ENCODE measurements at regions not wholly inside any gene's neighbourhood (a gene's known extent, or its start where the extent isn't known, plus 50 kb on each side); places are given as distances from the start of the nearest gene placed in this dataset.
"Not testable (repeated sequence)": the region's sequence is repeated elsewhere in the genome, so short reads cannot be mapped to it uniquely, and the experiment has no call there.

DNA sequence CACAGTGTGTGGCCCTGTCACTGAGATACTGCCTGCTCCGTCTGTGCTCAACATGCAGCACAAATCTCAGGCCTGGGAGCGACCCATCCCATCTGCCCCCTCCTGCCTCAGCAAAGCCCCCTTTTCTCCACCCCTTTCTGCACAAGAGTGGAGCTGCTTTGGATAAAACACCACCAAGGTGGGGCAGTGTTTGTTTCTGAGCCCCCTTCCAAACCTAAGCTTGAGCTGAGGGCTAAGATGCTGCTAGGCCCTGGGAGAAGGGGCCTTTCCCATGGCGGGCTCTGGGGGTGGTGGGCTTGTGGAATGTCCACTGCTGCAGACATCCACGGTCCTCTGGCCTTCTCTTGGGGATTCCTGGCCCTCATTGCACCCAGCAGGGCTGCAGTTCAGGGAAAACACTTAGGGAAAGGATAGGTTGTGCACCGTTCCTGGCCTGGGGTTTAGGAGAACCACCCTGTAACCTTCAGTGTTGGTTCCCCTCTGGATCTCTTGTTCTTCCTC, 594.1 kb downstream of the TBC1D22A start:
- DNase-seq = no peak

DNA sequence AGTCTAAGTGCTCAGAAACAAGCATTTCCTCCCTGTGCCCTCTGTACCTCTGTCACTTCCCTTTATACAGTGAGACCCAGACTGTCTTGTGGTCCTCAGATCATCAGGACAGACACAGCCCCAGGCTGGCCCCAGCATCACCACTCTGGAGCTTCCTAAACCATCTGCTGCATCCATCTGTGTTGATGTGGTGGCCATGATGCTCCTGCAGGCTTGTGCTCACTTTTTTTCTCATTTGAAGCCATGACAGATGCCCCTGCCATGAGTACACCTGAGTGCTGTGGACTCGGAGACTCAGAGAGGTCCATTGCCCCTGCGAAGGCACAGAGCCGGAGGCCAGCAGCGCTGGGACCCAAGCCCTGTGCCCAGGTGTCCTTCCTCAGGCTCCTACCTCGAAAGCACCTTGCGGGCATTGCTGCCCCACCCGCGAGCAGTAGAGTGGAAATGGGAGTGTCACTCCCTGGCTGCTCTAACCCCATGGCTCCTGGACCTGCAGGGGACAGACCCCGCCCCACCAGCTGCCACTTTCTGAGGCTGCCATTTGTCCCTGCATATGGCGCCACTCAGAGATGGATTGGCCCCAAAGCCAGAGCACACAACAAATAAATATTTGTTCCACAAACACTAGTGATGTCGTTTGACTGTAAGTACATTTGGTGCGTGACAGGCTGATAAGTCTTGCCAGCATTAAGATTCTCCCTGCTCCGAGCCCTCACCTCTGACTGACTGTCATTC, 593.5 kb downstream of the TBC1D22A start:
- no peak for DNase-seq

GRCh38 chr22:47355388-47355725, 592.9 kb downstream of the TBC1D22A start:
- DNase-seq = no peak

DNA sequence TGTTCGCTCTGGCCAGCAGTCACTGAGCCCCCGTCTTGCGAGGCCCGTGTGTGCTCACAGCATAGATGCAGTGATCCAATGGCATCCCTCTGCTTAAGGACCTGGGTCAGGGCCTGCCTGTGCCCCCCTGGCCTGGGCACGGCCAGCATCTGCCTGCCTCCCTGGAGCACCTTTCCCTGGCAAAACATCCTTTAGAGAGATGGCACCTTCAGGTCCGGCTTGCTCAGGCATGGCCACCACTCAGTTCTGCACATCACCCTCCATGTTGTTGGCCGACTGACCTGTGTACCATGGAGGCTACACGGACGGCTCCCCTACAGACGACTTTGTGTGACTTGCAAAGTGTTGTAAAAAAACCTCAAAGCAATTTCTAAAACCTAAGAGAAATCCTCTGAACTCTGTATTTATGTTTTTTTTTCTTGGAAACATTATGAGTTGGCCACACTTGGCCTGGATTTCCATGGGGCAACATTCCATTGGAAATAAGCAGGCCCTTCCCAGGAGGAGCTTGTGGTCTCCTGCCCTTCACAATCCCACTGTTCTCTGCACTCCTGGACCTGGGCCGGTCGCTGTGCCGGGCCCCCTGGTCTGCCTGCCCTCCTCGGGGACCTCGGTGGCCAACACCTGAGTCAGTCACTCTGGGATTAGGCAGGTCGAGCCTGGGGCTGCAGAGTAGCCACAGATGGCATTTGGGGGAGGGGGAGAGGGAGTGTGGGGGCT, 592.4 kb downstream of the TBC1D22A start:
- no peak for DNase-seq

GRCh38 chr22:47352920-47353700, 590.7 kb downstream of the TBC1D22A start:
- no peak for DNase-seq

DNA sequence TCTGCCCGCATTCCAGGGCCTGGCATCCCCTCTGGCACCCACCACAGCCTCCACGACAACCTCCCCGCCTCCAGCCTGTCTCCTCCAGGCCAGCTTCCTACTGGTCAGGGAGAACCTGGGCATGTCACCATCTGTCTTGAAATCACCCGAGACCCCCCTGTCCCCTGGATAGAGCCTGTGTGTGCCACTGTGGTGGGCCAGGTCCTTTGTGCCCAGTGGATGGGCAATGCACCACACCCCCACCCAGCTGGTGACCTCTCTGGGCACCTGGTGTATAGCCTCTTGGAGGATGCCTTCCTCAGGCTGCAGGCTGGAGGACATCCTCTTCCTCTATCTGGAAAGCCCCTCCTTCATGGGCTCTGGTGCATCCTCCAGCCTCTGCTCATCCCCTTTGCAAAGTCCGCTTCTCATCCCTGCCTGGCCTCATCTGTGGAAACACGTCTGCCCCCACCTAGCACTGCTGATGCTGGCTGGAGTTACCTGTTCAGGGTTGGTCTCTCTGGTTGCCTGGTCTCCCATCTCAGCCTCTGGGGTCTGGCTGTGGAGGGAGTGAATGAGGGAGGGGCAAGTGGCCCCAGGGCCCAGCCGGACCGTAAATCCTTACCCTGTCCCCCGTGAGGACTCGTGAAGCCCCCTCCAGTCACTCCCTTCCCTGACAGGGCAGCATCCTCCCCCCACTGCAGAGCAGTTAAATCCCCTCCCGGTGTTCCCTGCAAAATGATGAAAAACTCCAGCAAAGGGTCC, 589.6 kb downstream of the TBC1D22A start:
- no peak for DNase-seq

- not testable (repeated sequence) for DNase-seq
Measured at GRCh38 chr22:47346287-47346686, 583.8 kb downstream of the TBC1D22A start.

- DNase-seq = no peak
Measured at GRCh38 chr22:47345025-47345424, 582.6 kb downstream of the TBC1D22A start.

DNA sequence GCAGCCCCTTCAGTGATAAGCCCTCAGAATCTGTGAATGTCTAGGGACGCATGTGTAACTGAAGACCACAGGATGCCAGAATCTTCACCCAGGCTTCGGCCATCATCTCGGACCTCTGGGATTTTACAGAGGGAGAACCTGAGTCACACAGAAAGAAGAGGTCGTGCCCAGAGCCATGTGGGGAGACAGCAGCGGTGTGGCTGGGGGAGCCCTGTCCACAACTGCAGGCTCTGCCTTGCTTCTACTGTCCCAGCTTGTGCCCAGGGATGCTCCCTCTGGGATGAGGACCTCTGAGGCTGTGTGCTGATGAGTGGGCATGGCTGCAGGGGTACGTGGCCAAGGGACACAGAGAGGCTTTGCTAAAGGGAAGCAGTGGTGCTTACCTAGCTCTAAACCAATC, 582.0 kb downstream of the TBC1D22A start:
- no peak for DNase-seq

GRCh38 chr22:47343611-47344010, 581.2 kb downstream of the TBC1D22A start:
- DNase-seq = no peak

DNA sequence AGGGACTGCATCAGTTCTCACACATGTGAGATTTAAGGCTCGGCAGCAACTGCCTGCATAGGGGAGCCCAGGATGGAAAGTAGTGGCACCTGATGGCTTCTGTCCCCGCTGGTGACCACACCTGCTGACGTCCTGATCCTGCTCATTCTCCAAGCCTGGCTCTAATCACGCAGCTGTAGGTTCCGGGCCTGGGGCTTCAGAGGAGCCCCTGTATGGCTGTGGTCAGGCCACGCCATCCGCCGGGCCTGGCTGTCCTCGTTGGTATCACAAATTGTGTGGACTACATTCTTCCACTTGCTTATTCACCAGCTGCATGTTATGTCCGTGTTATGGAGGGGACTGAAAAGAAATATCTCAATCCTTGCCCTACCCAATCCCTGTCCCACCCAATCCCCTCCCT, 580.0 kb downstream of the TBC1D22A start:
- no peak for DNase-seq

DNA sequence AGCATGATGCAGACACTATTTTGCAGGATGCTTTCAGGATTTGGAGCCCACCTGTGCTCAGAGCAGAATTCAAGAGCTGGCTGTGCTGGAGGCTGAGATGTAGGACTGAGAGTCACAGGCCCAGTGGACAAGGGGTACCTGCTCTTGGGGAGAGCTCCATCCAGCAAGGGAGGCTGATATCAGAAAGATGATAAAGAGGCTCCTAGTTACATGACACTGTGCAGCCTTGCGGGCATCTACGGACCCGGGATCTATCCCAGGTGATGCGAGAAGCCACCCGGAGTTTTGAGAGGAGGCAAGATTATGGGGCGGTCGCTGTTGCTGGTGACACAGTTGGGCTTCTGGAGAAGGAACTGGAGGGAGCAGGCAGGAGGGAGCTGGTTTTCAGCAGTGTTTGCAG, 579.0 kb downstream of the TBC1D22A start:
- DNase-seq = no peak

- DNase-seq = no peak
Measured at GRCh38 chr22:47340851-47341436, 578.5 kb downstream of the TBC1D22A start.

GRCh38 chr22:47337161-47337621, 574.7 kb downstream of the TBC1D22A start:
- DNase-seq = no peak

DNA sequence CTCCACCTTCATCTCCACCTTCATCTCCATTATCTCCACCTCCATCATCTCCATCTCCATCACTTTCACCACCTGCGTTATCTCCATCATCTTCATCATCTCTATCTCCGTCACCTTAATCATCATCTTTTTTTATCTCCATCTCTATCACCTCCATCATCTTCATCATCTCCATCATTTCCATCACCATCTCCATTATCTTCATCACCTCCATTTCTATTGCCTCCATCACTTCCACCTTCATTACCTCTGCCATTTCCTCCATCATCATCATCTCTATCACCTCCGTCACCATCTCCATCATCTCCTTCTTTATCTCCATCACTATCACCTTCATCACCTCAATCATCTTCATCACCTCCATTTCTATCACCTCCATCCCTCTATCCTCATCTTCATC, 573.5 kb downstream of the TBC1D22A start:
- no peak for DNase-seq

DNA sequence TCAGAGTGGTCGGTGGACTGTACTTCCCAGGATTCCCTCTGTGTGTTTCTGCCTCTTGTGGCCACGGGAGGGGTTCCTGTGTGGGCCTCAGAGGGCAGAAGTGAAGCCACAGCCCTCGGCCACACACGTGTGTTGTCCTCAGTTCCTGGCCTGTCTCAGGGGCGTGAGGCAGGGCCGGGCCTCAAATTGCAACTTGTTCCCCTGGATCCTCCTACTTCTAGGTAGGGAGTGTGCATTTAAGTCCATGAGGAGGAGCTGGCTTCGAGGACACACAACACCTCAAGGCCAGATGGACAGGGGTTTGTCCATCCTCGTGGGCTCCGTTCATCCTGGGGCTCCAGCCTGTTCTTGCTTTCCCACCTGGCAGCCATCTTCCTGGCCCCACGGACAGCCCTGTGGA, 573.0 kb downstream of the TBC1D22A start:
- DNase-seq = no peak

DNA sequence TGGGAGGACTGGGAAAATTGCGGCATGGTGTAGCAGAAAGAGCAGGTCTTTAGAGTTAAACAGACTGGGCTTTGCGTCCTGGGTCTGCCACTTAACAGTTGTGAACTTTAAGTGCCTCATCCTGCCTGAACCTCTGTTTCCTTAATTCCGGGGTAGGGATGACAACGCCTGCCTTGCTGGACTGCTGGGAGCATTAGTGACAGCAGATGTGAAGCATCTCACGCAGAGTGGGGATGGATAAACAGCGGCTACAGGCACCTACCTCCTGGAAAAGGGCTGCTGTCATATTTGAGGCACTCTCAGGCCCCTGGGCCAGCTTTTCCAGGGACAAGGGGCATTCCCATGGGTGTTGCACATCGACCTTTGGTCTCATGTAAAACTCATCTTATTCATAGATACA, 572.2 kb downstream of the TBC1D22A start:
- no peak for DNase-seq

DNA sequence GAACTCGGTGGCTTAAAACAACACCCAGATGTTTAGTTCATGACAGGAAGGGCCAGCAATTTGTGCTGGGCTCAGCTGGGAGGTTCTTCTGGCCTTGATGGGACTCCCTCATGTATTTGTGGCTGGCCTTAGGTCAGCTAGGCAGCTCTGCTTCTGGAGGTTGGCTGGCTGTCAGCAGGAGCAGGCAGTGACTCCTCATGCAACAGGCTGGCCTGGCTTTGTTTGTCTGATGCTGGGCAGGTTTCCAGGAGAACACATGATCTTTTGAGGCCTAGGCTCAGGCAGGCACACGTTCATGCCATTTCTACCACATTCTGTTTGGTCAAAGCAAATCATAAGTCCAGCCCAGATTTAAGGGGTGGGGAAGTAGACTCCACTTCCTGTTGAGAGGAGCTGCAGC, 571.2 kb downstream of the TBC1D22A start:
- no peak for DNase-seq

GRCh38 chr22:47332246-47332980, 570.0 kb downstream of the TBC1D22A start:
- DNase-seq = no peak

DNA sequence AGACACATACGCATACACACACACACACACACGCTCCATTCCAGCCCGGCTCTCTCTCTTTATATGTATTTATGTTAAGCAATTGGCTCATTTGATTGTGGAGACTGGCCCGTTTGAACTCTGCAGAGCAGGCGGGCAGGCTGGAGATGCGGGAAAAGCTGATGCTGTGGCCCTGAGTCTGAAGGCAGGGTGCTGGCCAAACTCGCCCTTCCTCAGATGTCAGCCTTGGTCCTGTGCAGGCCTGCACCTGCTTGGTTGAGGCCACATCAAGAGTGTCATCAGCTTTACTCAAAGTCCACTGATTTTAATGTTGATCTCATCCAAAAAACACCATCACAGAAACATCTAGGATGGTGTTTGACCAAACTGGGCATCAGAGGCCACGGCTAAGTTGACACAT, 569.3 kb downstream of the TBC1D22A start:
- no peak for DNase-seq

- no peak for DNase-seq
Measured at GRCh38 chr22:47329727-47330650, 567.5 kb downstream of the TBC1D22A start.

All from bone marrow (tissue), 2 donors.